AG04450 (cell line): ENCODE measurements at regions not wholly inside any gene's neighbourhood (a gene's known extent, or its start where the extent isn't known, plus 50 kb on each side); places are given as distances from the start of the nearest gene placed in this dataset.

Source experiments
- CTCF ChIA-PET: fragments of 300-600, 350-600 bp; formaldehyde crosslinking; extraction: SDS; loops from one replicate; lab custom pipeline; 2022; ENCODE audit warnings: antibody characterized with exemption, inconsistent platforms; lab: Charles Lee
- POLR2A ChIA-PET: fragments of 350-600 bp; formaldehyde crosslinking; extraction: SDS; loops from one replicate; lab custom pipeline; 2021; ENCODE audit warnings: antibody characterized with exemption, inconsistent platforms; lab: Yijun Ruan, JAX
- DNase-seq: peaks from one replicate; pipeline ENCODE4 v3.0.0-alpha.2; 2011; ENCODE audit warnings: low read depth, low spot score
- H3K27ac ChIP-seq: one replicate; pipeline ENCODE4 v1.5.1; 2012; ENCODE audit warnings: low read depth, low read length, control low read depth
- H3K27me3 ChIP-seq: one replicate; pipeline ENCODE4 v1.6.0; 2012; ENCODE audit warnings: low read length; ENCODE audit not compliant: control insufficient read depth, insufficient read depth
- H3K4me3 ChIP-seq: 2 replicates; pipeline ENCODE4 v1.5.1; 2011; ENCODE audit warnings: mild to moderate bottlenecking, low read depth, low read length, control low read depth
- H3K9me3 ChIP-seq: 2 replicates; pipeline ENCODE4 v1.5.1; 2012; ENCODE audit warnings: low read length; ENCODE audit not compliant: control insufficient read depth, insufficient read depth
- CTCF ChIP-seq: IDR thresholded peaks from 2 replicates; pipeline ENCODE4 v1.5.1; 2011; ENCODE audit warnings: low read depth, low read length, control low read depth, inconsistent platforms

- TF ChIP-seq CTCF: no peak
- POLR2A ChIA-PET: no interaction called here
- no peak overlapping the region for H3K4me3 ChIP-seq
- H3K9me3 ChIP-seq: no peaks in the 10 kb centered on the region
- CTCF ChIA-PET: no interaction called here
- DNase-seq: no peak
- H3K27me3 ChIP-seq: no peaks in the 10 kb centered on the region
- H3K27ac ChIP-seq: no peak overlapping the region
These were observed 139.2 kb downstream of the LINC00632 start for GRCh38 chrX:140848800-140849199.

- no peak for TF ChIP-seq CTCF
- no peak overlapping the region for H3K4me3 ChIP-seq
- no peak overlapping the region for H3K27ac ChIP-seq
- no peak for DNase-seq
- no peaks in the 10 kb centered on the region; the same call in none of the 2 replicates for H3K9me3 ChIP-seq
- CTCF ChIA-PET: no interaction called here
- H3K27me3 ChIP-seq: no peaks in the 10 kb centered on the region
- POLR2A ChIA-PET: no interaction called here
These were observed 141.7 kb upstream of the SPANXB1 start for GRCh38 chrX:140860718-140861117.

GRCh38 chrX:140866446-140866845 is 135.9 kb upstream of the SPANXB1 start:
- Histone ChIP-seq H3K27ac (no peak overlapping the region), H3K27me3 (no peaks in the 10 kb centered on the region), H3K9me3 (no peaks in the 10 kb centered on the region; the same call in 1 of the 2 replicates), H3K4me3 (no peak overlapping the region)
- CTCF ChIA-PET: no interaction called here
- POLR2A ChIA-PET: no interaction called here
- DNase-seq: no peak
- TF ChIP-seq CTCF: no peak

GRCh38 chrX:140912606-140913005 is 89.8 kb upstream of the SPANXB1 start:
- POLR2A ChIA-PET: no interaction called here
- CTCF ChIA-PET: no interaction called here

More at GRCh38 chrX:140912606-140913005, 89.8 kb upstream of the SPANXB1 start:
- TF ChIP-seq CTCF: no peak
- no peak for DNase-seq
- H3K27ac ChIP-seq: no peak overlapping the region
- H3K27me3 ChIP-seq: no peaks in the 10 kb centered on the region
- H3K9me3 ChIP-seq: no peaks in the 10 kb centered on the region
- H3K4me3 ChIP-seq: no peak overlapping the region
